ENCODE measurements at regions not wholly inside any gene's neighbourhood (a gene's known extent, or its start where the extent isn't known, plus 50 kb on each side); places are given as distances from the start of the nearest gene placed in this dataset.

GRCh38 chr6:169950558-169950957 lies 199.1 kb downstream of the ERMARD start:
- Histone ChIP-seq H3K36me3 (ENCODE audit: control insufficient read depth, insufficient read depth, low read length) (no peaks in the 10 kb centered on the region), H3K27ac (ENCODE audit: low read depth, low read length, severe bottlenecking) (no peak overlapping the region), H3K4me3 (ENCODE audit: extremely low read depth, insufficient read depth, low read length, poor library complexity, severe bottlenecking) (no peak overlapping the region), H3K9me3 (ENCODE audit: control insufficient read depth, low read length) (no peaks in the 10 kb centered on the region), H3K4me1 (ENCODE audit: control insufficient read depth, insufficient read depth, low read length, poor library complexity, severe bottlenecking) (no peaks in the 10 kb centered on the region)
- WGBS, 2 experiments (ENCODE audit: insufficient coverage in 2 of 2) = 89 to 100% methylated on average over 2 of the region's 2 CpGs

DNA sequence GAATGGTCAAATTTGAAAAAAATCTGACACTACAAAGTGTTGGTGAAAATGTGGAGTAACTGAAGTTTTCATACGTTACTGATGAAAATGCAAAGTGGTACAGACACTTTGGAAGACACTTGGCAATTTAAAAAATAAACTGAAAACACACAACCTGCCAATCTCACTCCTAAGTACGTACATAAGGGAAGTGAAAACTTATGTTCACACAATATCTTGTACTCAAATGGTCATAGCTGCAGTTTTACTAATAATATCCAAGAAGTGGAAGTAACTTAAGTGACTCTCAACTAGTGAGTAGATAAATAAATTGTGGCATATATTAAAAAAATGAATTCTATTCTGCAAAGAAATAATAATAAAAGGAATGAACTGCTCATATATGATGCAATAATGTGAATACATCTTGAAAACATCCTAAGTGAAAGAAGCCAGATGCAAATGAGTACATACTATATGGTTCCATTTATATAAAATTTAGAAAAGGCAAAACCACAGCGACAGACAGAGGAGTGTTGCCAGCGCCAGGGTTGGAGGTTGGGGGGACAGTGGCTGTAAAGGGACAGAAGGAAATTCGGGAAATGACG lies 198.2 kb downstream of the ERMARD start:
- no peak overlapping the region for H3K4me3 ChIP-seq (ENCODE audit: extremely low read depth, insufficient read depth, low read length, poor library complexity, severe bottlenecking)
- H3K36me3 ChIP-seq (ENCODE audit: control insufficient read depth, insufficient read depth, low read length) = no peaks in the 10 kb centered on the region
- H3K9me3 ChIP-seq (ENCODE audit: control insufficient read depth, low read length) = no peaks in the 10 kb centered on the region
- no peak overlapping the region for H3K27ac ChIP-seq (ENCODE audit: low read depth, low read length, severe bottlenecking)
- no peaks in the 10 kb centered on the region for H3K4me1 ChIP-seq (ENCODE audit: control insufficient read depth, insufficient read depth, low read length, poor library complexity, severe bottlenecking)
- 95% methylated on average over 3 of the region's 6 CpGs; no CpG with 5 or more reads in 1 of the 2 experiments for WGBS, 2 experiments (ENCODE audit: insufficient coverage in 2 of 2)

GRCh38 chr6:169946971-169947370 lies 195.5 kb downstream of the ERMARD start:
- no peaks in the 10 kb centered on the region for H3K9me3 ChIP-seq (ENCODE audit: control insufficient read depth, low read length)
- WGBS, 2 experiments (ENCODE audit: insufficient coverage in 2 of 2) = no CpG with 5 or more reads among the region's 1 CpG
- no peaks in the 10 kb centered on the region for H3K4me1 ChIP-seq (ENCODE audit: control insufficient read depth, insufficient read depth, low read length, poor library complexity, severe bottlenecking)
- H3K27ac ChIP-seq (ENCODE audit: low read depth, low read length, severe bottlenecking) = no peak overlapping the region
- H3K4me3 ChIP-seq (ENCODE audit: extremely low read depth, insufficient read depth, low read length, poor library complexity, severe bottlenecking) = no peak overlapping the region
- H3K36me3 ChIP-seq (ENCODE audit: control insufficient read depth, insufficient read depth, low read length) = no peaks in the 10 kb centered on the region

DNA sequence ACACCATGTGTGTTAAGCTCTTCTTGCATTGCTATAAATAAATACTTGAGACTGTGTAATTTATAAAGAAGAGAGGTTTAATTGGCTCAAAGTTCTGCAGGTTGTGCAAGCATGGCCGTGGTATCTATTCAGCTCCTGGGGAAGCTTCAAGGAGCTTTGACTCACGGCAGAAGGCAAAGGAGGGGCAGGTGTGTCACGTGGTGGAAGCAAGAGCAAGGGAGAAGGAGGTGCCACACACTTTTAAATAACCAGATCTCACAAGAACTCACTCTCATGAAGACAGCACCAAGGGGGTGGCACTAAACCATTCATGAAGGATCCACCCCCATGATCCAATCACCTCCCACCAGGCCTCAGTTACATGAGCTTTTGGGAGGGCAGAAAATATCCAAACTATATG lies 193.7 kb downstream of the ERMARD start:
- Histone ChIP-seq H3K4me3 (ENCODE audit: extremely low read depth, insufficient read depth, low read length, poor library complexity, severe bottlenecking) (no peak overlapping the region), H3K4me1 (ENCODE audit: control insufficient read depth, insufficient read depth, low read length, poor library complexity, severe bottlenecking) (no peaks in the 10 kb centered on the region), H3K9me3 (ENCODE audit: control insufficient read depth, low read length) (no peaks in the 10 kb centered on the region), H3K36me3 (ENCODE audit: control insufficient read depth, insufficient read depth, low read length) (no peaks in the 10 kb centered on the region), H3K27ac (ENCODE audit: low read depth, low read length, severe bottlenecking) (no peak overlapping the region)
- 67 to 83% methylated on average over 2 of the region's 3 CpGs for WGBS, 2 experiments (ENCODE audit: insufficient coverage in 2 of 2)

GRCh38 chr6:169944415-169944814 lies 193.0 kb downstream of the ERMARD start:
- Histone ChIP-seq H3K27ac (ENCODE audit: low read depth, low read length, severe bottlenecking) (no peak overlapping the region), H3K4me1 (ENCODE audit: control insufficient read depth, insufficient read depth, low read length, poor library complexity, severe bottlenecking) (no peaks in the 10 kb centered on the region), H3K4me3 (ENCODE audit: extremely low read depth, insufficient read depth, low read length, poor library complexity, severe bottlenecking) (no peak overlapping the region), H3K36me3 (ENCODE audit: control insufficient read depth, insufficient read depth, low read length) (no peaks in the 10 kb centered on the region), H3K9me3 (ENCODE audit: control insufficient read depth, low read length) (no peaks in the 10 kb centered on the region)

DNA sequence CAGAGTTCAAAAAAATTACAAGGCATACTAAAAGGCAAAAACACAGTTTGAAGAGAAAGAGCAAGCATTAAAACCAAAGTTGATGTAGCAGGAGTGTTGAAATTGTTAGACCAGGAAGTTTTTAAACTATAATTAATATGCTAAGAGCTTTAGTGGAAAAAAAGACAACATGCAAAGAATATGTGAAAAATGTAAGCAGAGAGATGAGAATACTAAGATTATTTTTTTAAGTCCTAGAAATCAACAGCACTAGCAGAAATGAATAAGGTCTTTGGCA lies 192.6 kb downstream of the ERMARD start:
- H3K4me1 ChIP-seq (ENCODE audit: control insufficient read depth, insufficient read depth, low read length, poor library complexity, severe bottlenecking) = no peaks in the 10 kb centered on the region
- no peaks in the 10 kb centered on the region for H3K9me3 ChIP-seq (ENCODE audit: control insufficient read depth, low read length)
- H3K36me3 ChIP-seq (ENCODE audit: control insufficient read depth, insufficient read depth, low read length) = no peaks in the 10 kb centered on the region
- no peak overlapping the region for H3K27ac ChIP-seq (ENCODE audit: low read depth, low read length, severe bottlenecking)
- H3K4me3 ChIP-seq (ENCODE audit: extremely low read depth, insufficient read depth, low read length, poor library complexity, severe bottlenecking) = no peak overlapping the region

DNA sequence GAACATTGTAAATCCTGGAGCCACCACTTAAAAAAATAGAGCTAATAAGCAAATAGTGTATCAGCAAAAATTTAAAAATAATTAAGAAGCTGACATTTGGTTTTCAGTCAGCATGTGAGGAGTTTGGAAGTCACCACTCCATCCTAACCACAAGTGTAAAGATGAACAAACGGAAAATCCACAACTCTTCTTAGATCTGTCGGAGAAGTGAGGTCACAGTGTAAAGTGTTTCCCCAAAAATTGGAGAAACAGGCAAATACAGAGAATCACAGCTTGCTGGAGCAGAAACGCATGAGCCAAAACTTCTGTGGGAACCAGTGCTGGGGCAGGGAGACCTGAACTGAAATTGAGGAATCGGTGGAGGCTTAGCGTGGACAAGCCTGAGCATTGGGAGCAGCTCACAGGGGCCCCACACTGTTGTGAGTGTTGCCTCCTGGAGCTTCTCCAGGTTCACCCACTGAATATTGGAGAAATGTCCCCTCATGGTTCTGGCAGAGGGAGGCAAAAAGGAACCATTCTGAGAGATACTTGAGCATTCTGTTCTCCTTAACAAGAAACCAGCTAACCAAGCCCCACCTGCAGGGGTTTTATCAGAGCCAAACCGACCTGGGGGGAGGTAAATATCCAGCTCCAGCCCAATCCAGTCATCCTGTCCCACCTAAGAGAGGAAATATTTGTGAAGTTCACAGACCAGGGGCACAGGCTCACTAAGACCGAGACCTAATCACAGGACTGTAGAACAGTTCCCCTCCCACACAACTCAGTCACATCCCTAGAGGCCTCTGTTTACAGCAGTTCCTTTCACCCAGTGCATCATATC lies 192.0 kb downstream of the ERMARD start:
- 67 to 91% methylated on average over 4 of the region's 7 CpGs for WGBS, 2 experiments (ENCODE audit: insufficient coverage in 2 of 2)
- Histone ChIP-seq H3K27ac (ENCODE audit: low read depth, low read length, severe bottlenecking) (no peak overlapping the region), H3K9me3 (ENCODE audit: control insufficient read depth, low read length) (no peaks in the 10 kb centered on the region), H3K36me3 (ENCODE audit: control insufficient read depth, insufficient read depth, low read length) (no peaks in the 10 kb centered on the region), H3K4me1 (ENCODE audit: control insufficient read depth, insufficient read depth, low read length, poor library complexity, severe bottlenecking) (no peaks in the 10 kb centered on the region), H3K4me3 (ENCODE audit: extremely low read depth, insufficient read depth, low read length, poor library complexity, severe bottlenecking) (no peak overlapping the region)

GRCh38 chr6:169942173-169942572 lies 190.8 kb downstream of the ERMARD start:
- H3K36me3 ChIP-seq (ENCODE audit: control insufficient read depth, insufficient read depth, low read length) = no peaks in the 10 kb centered on the region
- no peak overlapping the region for H3K4me3 ChIP-seq (ENCODE audit: extremely low read depth, insufficient read depth, low read length, poor library complexity, severe bottlenecking)

DNA sequence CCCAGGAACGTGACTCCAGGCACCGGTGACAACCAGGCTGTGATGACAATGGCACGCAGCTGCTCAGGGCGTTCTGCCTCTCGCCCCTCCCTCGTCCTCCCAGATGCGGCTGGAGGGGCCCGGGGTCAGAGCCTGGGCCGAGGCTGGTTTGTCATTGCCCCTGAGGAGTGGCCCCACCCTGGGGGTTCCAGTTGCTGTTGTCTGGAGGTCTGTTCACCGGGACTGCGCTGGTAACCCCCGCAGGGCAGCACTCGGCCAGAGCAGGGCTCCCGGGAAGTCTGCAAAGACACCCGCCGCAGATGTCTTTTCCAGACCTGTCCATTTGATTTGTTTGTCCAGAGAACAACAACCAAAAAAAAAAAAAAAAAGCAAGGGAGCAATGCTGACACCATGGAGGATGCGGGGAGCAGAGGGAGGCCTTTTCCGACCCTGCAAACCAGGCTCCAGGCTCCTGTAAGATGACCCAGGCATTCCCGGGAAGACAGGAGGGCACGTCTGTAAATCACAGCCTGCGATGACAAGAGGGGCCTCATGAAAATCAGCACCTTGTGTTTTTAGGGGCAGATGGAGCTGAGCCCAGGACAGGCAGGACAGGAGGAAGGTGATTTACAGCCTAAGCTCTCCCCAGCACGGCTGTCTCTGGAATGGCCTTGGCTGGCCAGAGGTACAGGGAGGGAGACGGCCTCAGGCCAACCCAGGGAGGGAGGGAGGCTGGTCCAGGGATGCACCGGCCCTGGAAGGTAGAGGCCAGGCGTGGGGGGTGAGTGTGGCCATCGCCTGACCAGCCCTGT lies 189.3 kb downstream of the ERMARD start:
- H3K4me1 ChIP-seq (ENCODE audit: control insufficient read depth, insufficient read depth, low read length, poor library complexity, severe bottlenecking) = no peaks in the 10 kb centered on the region
- H3K36me3 ChIP-seq (ENCODE audit: control insufficient read depth, insufficient read depth, low read length) = no peaks in the 10 kb centered on the region
- H3K27ac ChIP-seq (ENCODE audit: low read depth, low read length, severe bottlenecking) = no peak overlapping the region
- no peaks in the 10 kb centered on the region for H3K9me3 ChIP-seq (ENCODE audit: control insufficient read depth, low read length)
- H3K4me3 ChIP-seq (ENCODE audit: extremely low read depth, insufficient read depth, low read length, poor library complexity, severe bottlenecking) = no peak overlapping the region
- 78 to 79% methylated on average over 15 to 19 of the region's 26 CpGs for WGBS, 2 experiments (ENCODE audit: insufficient coverage in 2 of 2)

More at GRCh38 chr6:169942173-169942572, 190.8 kb downstream of the ERMARD start:
- H3K27ac ChIP-seq (ENCODE audit: low read depth, low read length, severe bottlenecking) = no peak overlapping the region
- no peaks in the 10 kb centered on the region for H3K9me3 ChIP-seq (ENCODE audit: control insufficient read depth, low read length)
- no peaks in the 10 kb centered on the region for H3K4me1 ChIP-seq (ENCODE audit: control insufficient read depth, insufficient read depth, low read length, poor library complexity, severe bottlenecking)

- 92 to 93% methylated on average over 32 of the region's 32 CpGs for WGBS, 2 experiments (ENCODE audit: insufficient coverage in 2 of 2)
- no peaks in the 10 kb centered on the region for H3K36me3 ChIP-seq (ENCODE audit: control insufficient read depth, insufficient read depth, low read length)
- H3K27ac ChIP-seq (ENCODE audit: low read depth, low read length, severe bottlenecking) = no peak overlapping the region
- no peaks in the 10 kb centered on the region for H3K9me3 ChIP-seq (ENCODE audit: control insufficient read depth, low read length)
- no peaks in the 10 kb centered on the region for H3K4me1 ChIP-seq (ENCODE audit: control insufficient read depth, insufficient read depth, low read length, poor library complexity, severe bottlenecking)
- H3K4me3 ChIP-seq (ENCODE audit: extremely low read depth, insufficient read depth, low read length, poor library complexity, severe bottlenecking) = no peak overlapping the region
Measured at GRCh38 chr6:169939554-169940164, 188.2 kb downstream of the ERMARD start.

DNA sequence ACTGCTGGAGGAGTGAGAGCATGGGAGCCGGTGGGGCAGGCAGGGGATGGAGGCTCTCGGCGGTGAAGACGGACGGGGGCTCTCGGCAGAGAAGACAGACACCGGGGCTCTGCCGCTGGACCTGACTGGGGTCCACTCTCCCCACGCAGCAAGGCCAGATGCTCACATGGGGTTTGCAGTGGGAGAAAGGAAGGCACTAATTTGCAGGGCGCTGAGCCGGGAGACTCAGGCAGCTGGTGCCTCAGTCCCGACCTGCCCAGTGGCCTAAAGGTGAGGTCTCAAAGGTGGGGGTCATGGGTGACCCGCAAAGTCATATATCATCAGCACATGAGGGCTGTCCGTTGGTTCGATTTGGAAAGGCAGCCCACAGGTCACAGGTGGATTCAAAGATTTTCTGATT lies 187.3 kb downstream of the ERMARD start:
- Histone ChIP-seq H3K27ac (ENCODE audit: low read depth, low read length, severe bottlenecking) (no peak overlapping the region), H3K4me1 (ENCODE audit: control insufficient read depth, insufficient read depth, low read length, poor library complexity, severe bottlenecking) (no peaks in the 10 kb centered on the region), H3K4me3 (ENCODE audit: extremely low read depth, insufficient read depth, low read length, poor library complexity, severe bottlenecking) (no peak overlapping the region), H3K36me3 (ENCODE audit: control insufficient read depth, insufficient read depth, low read length) (no peaks in the 10 kb centered on the region), H3K9me3 (ENCODE audit: control insufficient read depth, low read length) (no peaks in the 10 kb centered on the region)
- WGBS, 2 experiments (ENCODE audit: insufficient coverage in 2 of 2) = 91 to 94% methylated on average over 15 of the region's 15 CpGs

All from mesodermal cell (in vitro differentiated cells).